Neural progenitor cell (in vitro differentiated cells): ENCODE measurements at regions not wholly inside any gene's neighbourhood (a gene's known extent, or its start where the extent isn't known, plus 50 kb on each side); places are given as distances from the start of the nearest gene placed in this dataset.

Source experiments
- CTCF ChIP-seq: fragments of 200-600 bp; sonication (generic); IDR thresholded peaks from 2 replicates; pipeline ENCODE4 v1.5.1; 2017; ENCODE audit warnings: antibody characterized with exemption, mild to moderate bottlenecking
- EZH2 ChIP-seq: fragments of 200-600 bp; sonication (generic); IDR thresholded peaks from 2 replicates; pipeline ENCODE4 v1.6.1; 2017; ENCODE audit warnings: antibody characterized with exemption, mild to moderate bottlenecking, moderate library complexity

- TF ChIP-seq CTCF (no peak), EZH2 (no peak)
These were observed 308.3 kb upstream of the SHH start for GRCh38 chr7:156120552-156120951.
